Stimulated activated memory B cell treated with anti-CD40 and anti-IgM and Interleukin-4, amounts not matched to agents 10 μg/mL and 1 μg/mL and 100 μg/mL, for 72 hours (primary cell): ENCODE measurements at regions not wholly inside any gene's neighbourhood (a gene's known extent, or its start where the extent isn't known, plus 50 kb on each side); places are given as distances from the start of the nearest gene placed in this dataset.
"Not testable (repeated sequence)": the region's sequence is repeated elsewhere in the genome, so short reads cannot be mapped to it uniquely, and the experiment has no call there.

Experiments used
- ATAC-seq: fragments of 150-1000 bp; cut with Tn5 transposase; 2 replicates; pipeline ENCODE4 v1.10.0; 2021
- H3K27ac Mint-ChIP-seq: one replicate; pipeline ENCODE4 v1.8.0; 2022; ENCODE audit warnings: mild to moderate bottlenecking, mixed read lengths
- H3K27me3 Mint-ChIP-seq: one replicate; pipeline ENCODE4 v1.8.0; 2022; ENCODE audit warnings: mixed read lengths
- H3K36me3 Mint-ChIP-seq: one replicate; pipeline ENCODE4 v1.8.0; 2022; ENCODE audit warnings: mixed read lengths
- H3K4me1 Mint-ChIP-seq: one replicate; pipeline ENCODE4 v1.8.0; 2022; ENCODE audit warnings: mixed read lengths
- H3K4me3 Mint-ChIP-seq: one replicate; pipeline ENCODE4 v1.8.0; 2022; ENCODE audit warnings: mild to moderate bottlenecking, moderate library complexity, mixed read lengths
- H3K9me3 Mint-ChIP-seq: one replicate; pipeline ENCODE4 v1.8.0; 2022; ENCODE audit warnings: mixed read lengths

DNA sequence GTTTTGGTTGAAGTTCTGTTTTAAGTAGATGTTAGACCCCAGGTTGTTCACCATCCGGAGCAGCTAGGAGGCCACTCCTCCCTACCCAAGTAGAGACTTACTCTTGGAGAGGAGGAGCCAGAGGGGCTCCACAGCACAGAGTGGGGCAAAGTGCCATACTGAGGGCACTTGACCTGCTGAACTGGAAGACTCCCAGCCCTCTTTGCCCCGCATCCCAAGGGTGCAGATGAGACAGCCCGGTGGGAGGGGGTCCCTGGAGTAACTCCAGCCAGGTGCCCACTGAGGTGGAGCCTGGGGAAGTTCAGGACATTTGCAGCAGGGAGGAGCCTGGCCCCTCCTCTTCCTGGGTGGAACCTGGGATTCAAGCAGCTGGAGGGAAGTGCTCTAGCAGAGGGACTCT is 102.1 kb upstream of the GPR6 start:
- H3K27me3 Mint-ChIP-seq = peaks cover 22% of the 10 kb centered on the region
- no peaks in the 10 kb centered on the region for H3K9me3 Mint-ChIP-seq
- no peaks in the 10 kb centered on the region for H3K36me3 Mint-ChIP-seq
- H3K4me3 Mint-ChIP-seq = no peak overlapping the region
- ATAC-seq = peak; percentile 27
- no peak overlapping the region for H3K27ac Mint-ChIP-seq
- peaks cover 8% of the 10 kb centered on the region for H3K4me1 Mint-ChIP-seq

DNA sequence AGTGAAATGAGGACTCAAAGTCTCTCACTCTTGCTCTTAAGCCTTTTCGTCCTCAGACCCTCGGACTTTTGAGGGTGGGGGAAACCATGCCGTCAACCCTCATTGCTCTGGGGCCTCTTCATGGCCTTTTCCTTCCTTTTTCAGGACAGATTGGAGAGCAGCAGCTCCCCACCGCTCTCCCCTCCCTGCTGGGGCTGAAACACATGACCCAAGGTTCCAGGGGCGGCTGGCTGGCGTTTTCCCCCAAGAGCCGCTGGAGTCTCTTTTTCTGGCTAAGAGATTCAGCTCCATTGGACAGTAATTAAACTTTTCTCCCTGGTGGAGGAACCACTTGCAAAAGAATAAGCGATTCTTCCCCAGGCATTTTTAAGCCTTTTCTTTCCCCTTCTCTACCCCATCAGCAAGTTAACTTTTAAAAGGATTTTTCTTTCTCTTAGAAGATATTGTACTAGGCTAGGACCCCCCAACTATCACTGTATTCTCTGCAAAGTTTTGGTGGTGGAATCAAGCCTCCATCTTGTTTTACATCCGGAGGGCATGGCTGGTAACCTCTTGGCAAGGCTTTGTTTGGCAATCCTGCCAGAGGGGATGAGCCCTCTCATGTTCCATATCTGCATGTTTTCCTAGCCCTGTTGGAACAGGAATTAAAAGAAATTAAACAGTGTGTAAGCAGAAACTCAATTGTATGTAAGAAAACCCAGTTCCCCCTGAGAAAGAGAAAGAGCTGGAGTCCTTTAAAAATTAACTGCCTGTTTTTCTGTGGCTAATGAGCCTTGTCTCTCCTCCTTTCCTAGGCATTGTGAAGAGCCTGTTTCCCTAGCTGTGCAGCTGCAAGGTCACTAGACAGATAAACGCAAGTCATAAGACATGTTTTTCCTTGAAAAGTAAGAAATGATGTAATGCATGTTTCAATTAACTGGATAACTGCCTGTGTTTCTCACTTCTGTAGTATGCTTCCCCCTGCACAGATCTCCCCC is 100.8 kb upstream of the GPR6 start:
- H3K4me3 Mint-ChIP-seq = no peak overlapping the region
- H3K4me1 Mint-ChIP-seq = peaks cover 8% of the 10 kb centered on the region
- H3K27ac Mint-ChIP-seq = no peak overlapping the region
- no peaks in the 10 kb centered on the region for H3K36me3 Mint-ChIP-seq
- no peak for ATAC-seq
- peaks cover 3% of the 10 kb centered on the region for H3K9me3 Mint-ChIP-seq
- peaks cover 22% of the 10 kb centered on the region for H3K27me3 Mint-ChIP-seq

DNA sequence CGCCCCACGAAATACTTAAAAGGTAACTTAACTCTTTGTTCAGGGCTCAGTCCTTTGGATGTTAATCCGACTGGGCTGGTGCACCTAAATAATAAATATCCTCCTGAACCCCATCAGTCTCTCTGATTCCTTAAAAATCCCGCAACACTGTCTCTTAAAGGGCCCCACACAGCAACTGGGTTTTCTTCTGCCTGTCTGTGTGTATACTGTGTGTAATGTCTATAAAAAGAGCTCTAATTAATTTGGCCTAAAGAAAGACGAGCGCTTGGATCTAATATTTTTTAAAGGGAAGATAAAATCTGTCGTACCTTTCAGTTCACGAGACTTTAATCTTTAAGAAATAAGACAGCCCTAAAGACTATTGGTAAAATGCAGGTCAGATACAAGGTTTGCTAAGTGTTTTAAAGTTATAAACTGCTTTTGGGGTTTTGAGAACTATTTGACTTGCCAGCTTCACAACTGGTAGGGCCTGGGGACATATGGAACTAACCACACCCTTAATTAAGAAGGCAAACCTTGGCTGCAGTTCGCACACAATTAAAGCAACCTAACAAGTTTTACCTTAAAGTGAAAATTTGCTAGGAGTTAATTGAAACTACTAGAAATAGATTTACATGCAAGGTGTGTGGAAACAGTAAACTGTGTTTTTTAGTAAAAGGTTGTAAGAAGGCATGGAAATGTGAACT is 100.0 kb upstream of the GPR6 start:
- H3K4me3 Mint-ChIP-seq, H3K9me3 Mint-ChIP-seq, H3K27ac Mint-ChIP-seq, H3K36me3 Mint-ChIP-seq, ATAC-seq, H3K4me1 Mint-ChIP-seq: not testable (repeated sequence)
- peaks cover 22% of the 10 kb centered on the region for H3K27me3 Mint-ChIP-seq

DNA sequence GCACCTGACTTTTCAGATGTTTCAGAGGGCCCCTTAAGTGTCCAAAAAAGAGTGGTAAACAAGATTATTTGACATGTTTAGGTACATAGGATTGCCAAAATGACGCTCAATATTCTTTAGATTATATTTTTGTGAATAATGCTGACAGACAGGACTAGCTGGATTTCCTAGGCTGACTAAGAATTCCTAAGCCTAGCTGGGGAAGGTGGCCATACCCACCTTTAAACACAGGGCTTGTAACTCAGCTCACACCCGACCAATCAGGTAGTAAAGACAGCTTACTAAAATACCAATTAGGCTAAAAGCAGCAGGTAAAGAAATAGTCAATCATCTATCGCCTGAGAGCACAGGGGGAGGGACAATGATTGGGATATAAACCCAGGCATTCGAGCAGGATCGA is 99.0 kb upstream of the GPR6 start:
- not testable (repeated sequence) for H3K36me3 Mint-ChIP-seq, ATAC-seq, H3K9me3 Mint-ChIP-seq, H3K4me1 Mint-ChIP-seq, H3K27ac Mint-ChIP-seq, H3K4me3 Mint-ChIP-seq
- H3K27me3 Mint-ChIP-seq = peaks cover 22% of the 10 kb centered on the region

DNA sequence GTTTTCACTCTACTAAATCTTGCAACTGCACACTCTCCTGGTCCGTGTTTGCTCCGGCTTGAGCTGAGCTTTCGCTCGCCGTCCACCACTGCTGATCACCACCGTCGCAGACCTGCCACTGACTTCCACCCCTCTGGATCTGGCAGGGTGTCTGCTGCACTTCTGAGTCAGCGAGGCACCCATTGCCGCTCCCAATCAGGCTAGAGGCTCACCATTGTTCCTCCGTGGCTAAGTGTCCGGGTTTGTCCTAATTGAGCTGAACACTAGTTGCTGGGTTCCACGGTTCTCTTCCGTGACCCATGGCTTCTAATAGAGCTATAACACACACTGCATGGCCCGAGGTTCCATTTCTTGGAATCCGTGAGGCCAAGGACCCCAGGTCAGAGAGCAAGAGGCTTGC is 98.6 kb upstream of the GPR6 start:
- peaks cover 3% of the 10 kb centered on the region for H3K9me3 Mint-ChIP-seq
- no peak overlapping the region for H3K4me3 Mint-ChIP-seq
- H3K27me3 Mint-ChIP-seq = peaks cover 22% of the 10 kb centered on the region
- H3K36me3 Mint-ChIP-seq = no peaks in the 10 kb centered on the region
- no peak overlapping the region for H3K27ac Mint-ChIP-seq
- ATAC-seq = no peak
- H3K4me1 Mint-ChIP-seq = no peaks in the 10 kb centered on the region

DNA sequence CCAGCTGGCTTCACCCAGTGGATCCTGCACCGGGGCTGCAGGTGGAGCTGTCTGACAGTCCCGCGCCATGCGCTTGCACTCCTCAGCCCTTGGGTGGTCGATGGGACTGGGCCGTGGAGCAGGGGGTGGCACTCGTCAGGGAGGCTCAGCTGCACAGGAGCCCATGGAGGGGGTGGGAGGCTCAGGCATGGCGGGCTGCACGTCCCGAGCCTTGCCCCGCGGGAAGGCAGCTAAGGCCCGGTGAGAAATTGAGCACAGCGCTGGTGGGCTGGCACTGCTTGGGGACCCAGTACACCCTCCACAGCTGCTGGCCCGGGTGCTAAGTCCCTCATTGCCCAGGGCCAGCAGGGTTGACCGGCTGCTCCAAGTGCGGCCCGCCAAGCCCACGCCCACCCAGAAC is 97.0 kb upstream of the GPR6 start:
- H3K4me3 Mint-ChIP-seq, H3K4me1 Mint-ChIP-seq, H3K27ac Mint-ChIP-seq, H3K9me3 Mint-ChIP-seq, H3K36me3 Mint-ChIP-seq, ATAC-seq: not testable (repeated sequence)
- H3K27me3 Mint-ChIP-seq = peaks cover 20% of the 10 kb centered on the region

DNA sequence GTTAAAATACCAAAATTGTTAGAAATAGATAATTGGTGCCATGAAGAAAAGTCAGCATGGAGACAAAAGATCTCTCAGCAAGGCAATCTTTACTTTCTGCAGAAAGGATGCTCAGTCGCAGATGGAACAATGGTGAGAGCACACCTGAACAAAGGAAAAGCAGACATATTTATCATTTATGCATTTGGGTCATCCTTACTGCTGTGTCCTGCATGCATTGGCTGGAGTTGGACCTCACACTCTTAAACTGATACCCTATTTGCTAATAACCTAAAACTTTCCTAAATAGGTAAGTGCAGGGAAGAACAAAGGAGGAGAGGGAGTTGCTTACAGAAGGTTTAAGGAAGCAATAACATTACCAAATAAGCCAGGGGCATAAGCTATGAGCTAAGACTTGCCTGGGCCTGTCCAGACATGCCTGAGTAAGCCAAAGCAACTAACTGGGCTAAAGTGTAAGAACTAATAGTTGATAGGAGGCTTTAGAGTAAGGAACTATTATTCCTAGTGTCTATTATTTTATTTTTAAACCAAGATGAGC is 96.1 kb upstream of the GPR6 start:
- not testable (repeated sequence) for ATAC-seq, H3K9me3 Mint-ChIP-seq, H3K27ac Mint-ChIP-seq, H3K4me1 Mint-ChIP-seq, H3K4me3 Mint-ChIP-seq, H3K36me3 Mint-ChIP-seq
- peaks cover 11% of the 10 kb centered on the region for H3K27me3 Mint-ChIP-seq

DNA sequence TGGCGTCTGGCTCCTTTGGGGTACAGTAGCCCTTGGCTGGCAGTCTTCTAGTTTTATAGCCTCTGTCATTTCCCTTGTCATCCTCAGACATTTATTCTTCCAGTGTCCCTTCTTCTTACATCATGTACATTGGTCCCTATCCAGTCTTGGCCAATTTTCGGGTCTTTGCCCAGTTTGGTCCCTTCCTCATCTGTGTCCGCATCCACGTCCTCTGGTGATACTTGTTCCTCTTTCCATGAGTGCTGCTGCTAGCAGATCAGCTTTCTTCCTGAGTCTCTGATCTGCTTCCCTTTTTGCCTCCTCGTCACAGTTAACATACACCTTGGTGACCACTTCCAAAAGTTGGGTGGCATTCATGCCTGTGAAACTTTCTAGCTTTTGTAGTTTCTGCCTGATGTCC is 86.2 kb upstream of the GPR6 start:
- Mint-ChIP-seq H3K9me3 (peaks cover 5% of the 10 kb centered on the region), H3K36me3 (peaks cover 6% of the 10 kb centered on the region), H3K27ac (peak overlapping the region; percentile 92), H3K27me3 (no peaks in the 10 kb centered on the region), H3K4me1 (peaks cover 43% of the 10 kb centered on the region), H3K4me3 (no peak overlapping the region)
- no peak for ATAC-seq

DNA sequence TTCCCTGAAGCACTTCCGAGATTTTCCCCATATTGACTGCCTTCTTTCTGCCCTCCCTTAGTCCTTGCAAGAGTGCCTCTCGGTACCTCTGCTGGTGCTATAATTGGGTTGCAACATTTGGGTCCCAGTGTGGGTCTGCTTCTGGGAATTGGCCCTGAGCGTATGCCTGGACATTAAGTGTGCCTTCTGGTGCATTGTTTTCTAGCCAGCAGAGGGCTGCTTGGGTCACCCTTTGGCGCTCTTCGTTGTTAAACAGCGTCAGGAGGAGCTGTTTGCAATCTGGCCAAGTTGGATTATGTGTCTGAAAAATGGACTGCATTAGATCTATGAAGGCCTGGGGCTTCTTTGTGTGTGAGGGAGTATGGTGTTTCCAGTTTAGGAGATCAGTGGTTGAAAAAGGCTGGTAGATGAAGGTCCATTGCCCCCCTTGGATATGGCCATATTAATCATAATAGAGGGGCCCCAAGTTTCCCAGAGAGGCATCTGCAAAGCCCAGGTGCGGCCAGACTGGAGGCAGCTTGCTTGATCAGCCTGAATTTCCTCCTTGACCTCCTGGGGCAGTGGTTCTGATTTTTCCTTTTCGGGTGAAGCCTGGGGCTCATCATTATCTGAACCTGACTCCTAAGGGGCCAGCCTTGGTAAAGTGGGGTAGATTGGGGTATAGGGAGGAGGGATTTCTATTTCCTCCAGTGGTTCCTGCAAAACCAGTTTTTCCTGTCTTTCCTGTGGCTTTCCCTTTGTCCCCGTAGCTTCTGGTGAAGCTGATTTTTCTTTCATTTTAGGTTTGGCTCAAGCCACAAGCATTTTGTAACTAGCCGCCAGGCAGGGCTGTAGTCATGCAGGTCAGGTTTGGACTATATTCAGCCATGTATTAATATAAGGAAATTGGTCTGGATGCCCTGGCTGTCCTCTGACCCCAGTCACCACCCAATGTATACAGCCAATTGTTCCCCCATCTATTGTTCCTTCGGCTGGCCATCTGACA is 85.4 kb upstream of the GPR6 start:
- H3K4me1 Mint-ChIP-seq = peaks cover 51% of the 10 kb centered on the region
- peaks cover 6% of the 10 kb centered on the region for H3K36me3 Mint-ChIP-seq
- no peak overlapping the region for H3K4me3 Mint-ChIP-seq

DNA sequence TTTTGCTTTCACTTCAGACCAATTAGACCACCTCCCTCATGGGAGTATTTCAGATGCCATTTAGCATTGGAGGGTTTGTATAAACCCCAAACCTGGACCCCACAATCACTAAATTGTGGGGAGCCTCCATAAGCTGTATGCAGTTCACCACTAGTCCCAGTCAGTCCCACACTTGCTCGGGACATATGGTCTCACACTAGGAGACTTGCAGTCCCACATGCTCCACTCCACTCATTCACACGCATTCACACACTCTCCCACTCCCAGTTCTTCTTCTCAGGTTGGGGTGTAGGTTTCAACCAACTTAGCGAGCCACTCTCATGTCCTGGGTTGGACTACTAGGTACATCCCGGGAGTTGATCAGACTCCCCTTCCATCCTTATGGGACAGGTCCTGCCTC is 84.5 kb upstream of the GPR6 start:
- Mint-ChIP-seq H3K36me3 (peaks cover 6% of the 10 kb centered on the region), H3K4me1 (peaks cover 51% of the 10 kb centered on the region), H3K4me3 (peak overlapping the region; percentile 18), H3K27ac (peak overlapping the region; percentile 92), H3K27me3 (no peaks in the 10 kb centered on the region), H3K9me3 (peaks cover 5% of the 10 kb centered on the region)
- no peak for ATAC-seq

More for the DNA sequence above, 85.4 kb upstream of the GPR6 start:
- H3K9me3 Mint-ChIP-seq = peaks cover 5% of the 10 kb centered on the region
- no peak for ATAC-seq
- peak overlapping the region; percentile 92 for H3K27ac Mint-ChIP-seq
- H3K27me3 Mint-ChIP-seq = no peaks in the 10 kb centered on the region

DNA sequence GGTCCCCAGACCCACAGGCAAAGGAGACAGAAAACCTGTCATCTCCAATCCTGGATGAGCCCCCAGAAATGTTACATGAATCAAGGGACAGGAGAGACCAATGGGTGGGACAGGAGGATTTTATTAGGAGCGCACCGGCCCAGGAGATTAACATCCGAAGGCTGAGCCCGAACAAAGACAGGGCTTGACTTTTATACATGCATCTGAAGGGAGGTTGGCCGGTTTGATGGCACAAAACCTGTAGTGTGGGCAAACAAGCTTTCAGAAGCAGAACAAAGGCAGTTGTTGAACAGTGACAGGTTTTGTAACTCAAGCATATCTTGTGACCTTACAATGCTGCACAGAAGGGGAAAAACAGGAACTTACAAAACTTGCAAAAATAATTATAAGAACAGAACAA is 83.9 kb upstream of the GPR6 start:
- H3K27me3 Mint-ChIP-seq = no peaks in the 10 kb centered on the region
- H3K4me1 Mint-ChIP-seq = peaks cover 51% of the 10 kb centered on the region
- H3K9me3 Mint-ChIP-seq = peaks cover 5% of the 10 kb centered on the region
- H3K27ac Mint-ChIP-seq = peak overlapping the region; percentile 92
- peak overlapping the region; percentile 18 for H3K4me3 Mint-ChIP-seq
- peak; percentile 93 for ATAC-seq
- peaks cover 6% of the 10 kb centered on the region for H3K36me3 Mint-ChIP-seq

DNA sequence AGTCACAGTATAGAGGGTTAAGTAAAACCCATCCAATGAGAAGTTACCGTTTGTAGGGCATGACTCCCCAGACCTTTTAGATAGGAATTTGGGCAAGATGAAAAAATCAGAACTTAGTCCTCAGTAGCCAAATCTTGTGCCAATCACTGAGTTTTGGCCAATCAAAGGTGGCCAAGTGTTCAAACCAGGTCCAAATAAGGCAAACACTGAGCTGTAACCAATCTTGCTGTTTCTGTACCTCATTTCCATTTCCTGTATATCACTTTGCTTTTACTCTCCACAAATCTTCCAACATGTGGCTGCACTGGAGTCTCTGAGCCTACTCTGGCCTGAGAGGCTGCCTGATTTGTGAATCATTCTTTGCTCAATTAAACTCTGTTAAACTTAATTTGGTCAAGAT is 81.8 kb upstream of the GPR6 start:
- ATAC-seq = no peak
- Mint-ChIP-seq H3K4me1 (peaks cover 51% of the 10 kb centered on the region), H3K36me3 (peaks cover 6% of the 10 kb centered on the region), H3K9me3 (peaks cover 5% of the 10 kb centered on the region), H3K4me3 (no peak overlapping the region), H3K27me3 (no peaks in the 10 kb centered on the region), H3K27ac (peak overlapping the region; percentile 92)

DNA sequence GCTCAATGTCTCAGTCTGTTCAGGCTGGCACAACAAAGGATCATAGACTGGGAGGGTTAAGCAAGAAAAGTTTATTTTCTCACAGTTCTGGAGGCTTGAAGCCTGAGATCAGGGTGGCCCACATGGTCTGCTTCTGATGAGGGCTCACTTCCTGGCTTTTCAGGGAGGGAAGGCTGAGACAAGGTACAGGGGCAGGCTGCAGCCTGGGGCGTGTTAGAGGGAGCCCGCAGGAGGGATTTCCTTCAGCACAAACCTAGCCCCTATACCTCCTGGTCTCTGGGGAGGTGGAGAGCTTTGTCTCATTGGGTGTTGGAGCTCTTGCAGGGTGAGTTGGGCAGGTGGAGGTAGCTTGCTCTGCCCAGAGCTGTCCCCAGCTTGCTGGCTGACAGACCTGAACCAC is 81.1 kb upstream of the GPR6 start:
- H3K9me3 Mint-ChIP-seq = peaks cover 5% of the 10 kb centered on the region
- no peaks in the 10 kb centered on the region for H3K27me3 Mint-ChIP-seq
- no peak overlapping the region for H3K4me3 Mint-ChIP-seq
- H3K4me1 Mint-ChIP-seq = peaks cover 47% of the 10 kb centered on the region
- peaks cover 6% of the 10 kb centered on the region for H3K36me3 Mint-ChIP-seq
- ATAC-seq = no peak
- H3K27ac Mint-ChIP-seq = peak overlapping the region; percentile 92

DNA sequence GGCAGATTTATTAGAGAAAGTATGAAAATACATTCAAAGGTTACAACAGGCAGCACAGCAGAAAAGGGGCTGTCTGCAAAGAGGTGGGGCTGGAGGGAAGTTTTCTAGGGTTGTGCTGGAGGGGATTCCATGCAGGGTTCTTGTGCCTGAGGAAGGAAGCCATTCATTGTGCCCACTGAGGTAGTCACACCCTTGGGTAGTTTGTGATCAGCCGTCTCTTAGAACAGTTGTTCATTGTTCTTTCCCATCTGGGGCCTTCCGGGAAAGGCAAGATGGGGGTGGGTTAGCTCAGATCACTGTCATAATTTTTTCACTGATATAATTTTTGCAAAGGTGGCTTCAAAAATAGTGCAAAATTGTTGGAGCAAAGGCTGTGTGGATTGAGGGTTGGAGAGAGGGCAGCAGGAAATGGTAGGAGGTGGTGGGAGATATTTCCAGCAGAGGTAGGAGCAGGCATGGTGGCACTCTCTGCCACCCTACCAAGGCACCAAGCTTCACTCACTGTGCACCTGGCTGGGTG is 80.5 kb upstream of the GPR6 start:
- peak overlapping the region; percentile 92 for H3K27ac Mint-ChIP-seq
- H3K27me3 Mint-ChIP-seq = no peaks in the 10 kb centered on the region
- peaks cover 5% of the 10 kb centered on the region for H3K9me3 Mint-ChIP-seq
- H3K36me3 Mint-ChIP-seq = peaks cover 6% of the 10 kb centered on the region
- no peak overlapping the region for H3K4me3 Mint-ChIP-seq
- peaks cover 41% of the 10 kb centered on the region for H3K4me1 Mint-ChIP-seq
- ATAC-seq = no peak
